T-helper 17 cell (primary cell): ENCODE measurements at regions not wholly inside any gene's neighbourhood (a gene's known extent, or its start where the extent isn't known, plus 50 kb on each side); places are given as distances from the start of the nearest gene placed in this dataset.

Experiments
- ATAC-seq: fragments of 150-1000 bp; cut with Tn5 transposase; 2 replicates; pipeline ENCODE4 v1.10.0; 2021; ENCODE audit warnings: mild to moderate bottlenecking, moderate library complexity
- DNase-seq, 3 donors: peaks; one replicate each; pipeline versions ENCODE4 v3.0.0 to v3.0.0-alpha.2; 2020 to 2021
- H3K9me3 ChIP-seq: one replicate; pipeline ENCODE4 v1.7.0; 2013; ENCODE audit warnings: low read length, mild to moderate bottlenecking; ENCODE audit not compliant: control insufficient read depth, poor library complexity, severe bottlenecking
- H3K27ac Mint-ChIP-seq: one replicate; pipeline ENCODE4 v1.8.0; 2022; ENCODE audit warnings: mild to moderate bottlenecking, moderate library complexity, mixed read lengths
- H3K27me3 Mint-ChIP-seq: one replicate; pipeline ENCODE4 v1.8.0; 2022; ENCODE audit warnings: mixed read lengths
- H3K36me3 Mint-ChIP-seq: one replicate; pipeline ENCODE4 v1.8.0; 2022; ENCODE audit warnings: low read depth, mixed read lengths
- H3K4me1 Mint-ChIP-seq: one replicate; pipeline ENCODE4 v1.8.0; 2022; ENCODE audit warnings: mild to moderate bottlenecking, mixed read lengths
- H3K4me3 Mint-ChIP-seq: one replicate; pipeline ENCODE4 v1.8.0; 2022; ENCODE audit warnings: mild to moderate bottlenecking, moderate library complexity, mixed read lengths

DNA sequence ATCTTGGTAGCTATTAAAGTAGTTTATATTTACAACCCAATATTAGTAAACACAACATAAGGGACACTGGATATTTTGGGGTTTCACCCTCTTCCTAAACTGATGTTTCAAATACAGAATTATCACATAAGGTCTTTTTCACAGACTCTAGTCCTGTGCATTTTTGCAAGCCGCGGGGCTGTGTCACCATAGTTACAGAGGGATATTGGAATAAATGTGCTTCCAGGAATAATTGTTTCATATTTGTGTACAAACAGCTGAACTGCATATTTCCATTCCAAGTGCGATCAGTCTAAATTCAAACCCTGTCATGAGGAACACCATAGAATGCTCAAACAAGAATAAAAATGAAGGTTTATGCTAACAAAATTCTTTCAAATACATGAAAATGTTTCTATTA lies 762.5 kb upstream of the ARGLU1 start:
- no peaks in the 10 kb centered on the region for H3K9me3 ChIP-seq
- DNase-seq: no peak
- Mint-ChIP-seq H3K27ac (no peak overlapping the region), H3K36me3 (no peaks in the 10 kb centered on the region), H3K4me3 (no peak overlapping the region), H3K4me1 (no peaks in the 10 kb centered on the region), H3K27me3 (no peaks in the 10 kb centered on the region)
- ATAC-seq: no peak

- no peak overlapping the region for H3K27ac Mint-ChIP-seq
- DNase-seq (no peak), ATAC-seq (no peak)
- H3K4me1 Mint-ChIP-seq: no peaks in the 10 kb centered on the region
- H3K4me3 Mint-ChIP-seq: no peak overlapping the region
- H3K27me3 Mint-ChIP-seq: no peaks in the 10 kb centered on the region
- H3K9me3 ChIP-seq: no peaks in the 10 kb centered on the region
- H3K36me3 Mint-ChIP-seq: no peaks in the 10 kb centered on the region
Measured at GRCh38 chr13:107329991-107330390, 762.1 kb upstream of the ARGLU1 start.

DNA sequence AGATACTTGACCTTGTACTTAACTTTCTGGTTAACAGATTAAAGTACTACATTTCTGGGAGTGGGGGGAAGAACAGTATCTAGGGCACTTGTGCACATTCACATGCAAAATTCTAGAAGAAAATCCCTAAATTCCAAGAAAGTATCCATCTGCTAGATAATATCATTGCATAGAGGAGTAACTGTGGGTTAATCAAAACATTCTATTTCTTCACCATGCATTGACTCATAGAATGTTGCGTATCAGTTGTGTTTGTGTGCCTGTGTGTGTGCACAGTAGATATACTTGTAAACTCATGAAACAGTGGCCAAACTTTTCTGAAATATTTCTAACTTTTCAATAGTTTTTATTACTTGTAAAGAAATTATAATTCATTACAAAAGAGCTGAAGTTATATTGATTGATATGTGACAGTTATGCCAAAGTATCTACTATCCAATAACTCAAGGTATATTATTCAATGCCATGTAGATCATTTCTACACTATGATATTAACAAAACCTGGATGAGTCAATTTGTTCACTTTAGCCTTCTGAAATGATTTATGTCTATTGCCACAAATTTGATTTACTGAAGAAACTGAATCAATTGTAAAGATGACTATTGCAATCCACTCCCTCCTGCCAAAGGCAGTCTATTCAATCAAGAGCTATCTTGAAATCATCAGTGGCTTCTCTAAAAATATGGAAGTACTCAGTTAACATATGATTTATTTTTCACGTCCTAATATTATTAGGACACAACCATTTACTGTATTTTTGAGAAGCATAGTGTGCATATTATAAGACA lies 756.7 kb upstream of the ARGLU1 start:
- ATAC-seq (no peak), DNase-seq (no peak)
- no peak overlapping the region for H3K4me3 Mint-ChIP-seq
- H3K27me3 Mint-ChIP-seq: no peaks in the 10 kb centered on the region
- H3K27ac Mint-ChIP-seq: no peak overlapping the region
- H3K4me1 Mint-ChIP-seq: no peaks in the 10 kb centered on the region
- peaks cover 2% of the 10 kb centered on the region for H3K9me3 ChIP-seq
- no peaks in the 10 kb centered on the region for H3K36me3 Mint-ChIP-seq

DNA sequence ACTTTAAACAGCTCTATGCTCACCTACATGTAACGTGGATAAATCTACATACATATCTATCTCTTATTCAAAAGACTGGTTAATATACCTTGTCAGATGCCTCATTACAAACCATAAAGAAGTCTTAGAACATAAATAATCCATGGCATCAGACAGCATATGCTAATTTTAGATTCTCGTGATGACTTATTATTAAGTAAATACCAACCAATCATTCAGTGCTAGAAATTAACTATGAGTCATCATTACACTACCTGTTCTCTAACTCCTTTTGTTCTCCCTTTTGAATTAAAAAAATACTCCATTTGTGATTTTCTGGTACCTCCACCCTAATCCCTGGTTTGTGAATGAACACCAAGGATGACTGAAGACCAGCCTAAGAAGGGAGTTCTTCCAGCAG lies 754.3 kb upstream of the ARGLU1 start:
- Mint-ChIP-seq H3K36me3 (no peaks in the 10 kb centered on the region), H3K4me1 (no peaks in the 10 kb centered on the region), H3K27me3 (no peaks in the 10 kb centered on the region), H3K27ac (no peak overlapping the region), H3K4me3 (no peak overlapping the region)
- no peak for ATAC-seq
- DNase-seq: no peak
- peaks cover 2% of the 10 kb centered on the region for H3K9me3 ChIP-seq

DNA sequence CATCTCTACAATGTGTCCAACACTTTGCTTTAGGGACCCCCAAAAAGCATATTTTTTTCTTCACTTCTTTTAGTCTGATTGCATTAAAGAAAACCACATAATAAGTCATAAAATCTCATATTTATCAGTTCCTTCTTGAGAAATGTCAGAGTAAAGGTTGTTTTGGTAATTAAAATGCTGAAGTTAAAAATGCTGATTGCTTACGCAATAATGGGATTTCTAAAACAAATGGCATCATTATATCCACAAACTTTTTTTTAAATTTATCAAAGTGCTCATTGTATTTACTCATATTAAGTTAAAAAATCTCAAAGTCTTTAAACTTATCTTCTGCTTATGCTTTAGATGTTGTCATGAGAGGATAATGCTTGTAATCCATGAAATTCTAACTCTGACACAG lies 737.2 kb upstream of the ARGLU1 start:
- no peaks in the 10 kb centered on the region for H3K9me3 ChIP-seq
- no peaks in the 10 kb centered on the region for H3K36me3 Mint-ChIP-seq
- DNase-seq (no peak), ATAC-seq (no peak)
- H3K27me3 Mint-ChIP-seq: no peaks in the 10 kb centered on the region
- H3K27ac Mint-ChIP-seq: no peak overlapping the region
- H3K4me1 Mint-ChIP-seq: no peaks in the 10 kb centered on the region
- H3K4me3 Mint-ChIP-seq: no peak overlapping the region

GRCh38 chr13:107301724-107302374 lies 733.9 kb upstream of the ARGLU1 start:
- Mint-ChIP-seq H3K36me3 (no peaks in the 10 kb centered on the region), H3K4me3 (no peak overlapping the region), H3K27ac (no peak overlapping the region), H3K4me1 (no peaks in the 10 kb centered on the region), H3K27me3 (no peaks in the 10 kb centered on the region)
- ATAC-seq: no peak
- H3K9me3 ChIP-seq: no peaks in the 10 kb centered on the region
- DNase-seq: no peak

- Mint-ChIP-seq H3K4me3 (no peak overlapping the region), H3K4me1 (no peaks in the 10 kb centered on the region), H3K27me3 (no peaks in the 10 kb centered on the region), H3K27ac (no peak overlapping the region), H3K36me3 (no peaks in the 10 kb centered on the region)
- DNase-seq (no peak), ATAC-seq (no peak)
- no peaks in the 10 kb centered on the region for H3K9me3 ChIP-seq
Measured at GRCh38 chr13:107299717-107300116, 731.8 kb upstream of the ARGLU1 start.

- H3K4me1 Mint-ChIP-seq: no peaks in the 10 kb centered on the region
- no peak for ATAC-seq
- DNase-seq: no peak
- H3K27me3 Mint-ChIP-seq: no peaks in the 10 kb centered on the region
- H3K36me3 Mint-ChIP-seq: no peaks in the 10 kb centered on the region
- no peaks in the 10 kb centered on the region for H3K9me3 ChIP-seq
- H3K27ac Mint-ChIP-seq: no peak overlapping the region
- no peak overlapping the region for H3K4me3 Mint-ChIP-seq
Measured at GRCh38 chr13:107296804-107297203, 728.9 kb upstream of the ARGLU1 start.

DNA sequence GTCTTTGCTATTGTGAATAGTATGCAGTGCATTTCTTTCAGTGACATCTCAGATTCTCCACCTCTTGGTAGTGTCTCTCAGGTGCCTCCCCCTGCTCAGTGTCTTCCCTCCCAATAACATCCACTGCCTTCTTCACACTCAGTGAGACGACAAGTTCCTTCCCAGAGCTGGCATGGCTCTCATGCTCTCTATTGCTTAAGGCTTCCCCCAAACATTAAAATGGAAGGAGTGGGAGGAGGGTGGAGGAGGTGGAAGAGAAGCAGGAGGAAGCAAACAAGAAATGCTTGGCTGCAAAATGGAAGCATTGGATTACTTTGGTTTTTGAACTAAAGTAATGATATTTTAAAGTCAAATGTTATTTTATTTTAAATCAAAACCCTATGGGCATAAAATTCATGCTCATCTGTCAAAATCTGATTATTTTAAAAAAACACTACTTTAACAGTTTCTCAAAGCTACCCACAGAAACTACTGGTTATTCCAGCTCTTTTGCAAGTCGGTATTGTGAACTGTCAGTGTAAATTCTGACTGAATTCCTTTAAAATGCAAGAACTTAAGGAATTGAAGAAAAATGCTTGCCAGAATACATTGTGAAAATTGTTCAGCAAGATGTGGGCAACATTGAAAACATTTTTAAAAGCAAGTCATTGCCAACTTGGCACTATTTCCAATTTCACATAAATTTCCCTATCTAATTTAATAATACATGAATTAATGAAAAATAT lies 727.6 kb upstream of the ARGLU1 start:
- Mint-ChIP-seq H3K27ac (no peak overlapping the region), H3K4me1 (no peaks in the 10 kb centered on the region), H3K36me3 (no peaks in the 10 kb centered on the region), H3K4me3 (no peak overlapping the region), H3K27me3 (no peaks in the 10 kb centered on the region)
- H3K9me3 ChIP-seq: no peaks in the 10 kb centered on the region
- DNase-seq: no peak
- ATAC-seq: no peak

- Mint-ChIP-seq H3K27me3 (no peaks in the 10 kb centered on the region), H3K4me3 (no peak overlapping the region), H3K27ac (no peak overlapping the region), H3K4me1 (no peaks in the 10 kb centered on the region), H3K36me3 (no peaks in the 10 kb centered on the region)
- DNase-seq: no peak
- no peaks in the 10 kb centered on the region for H3K9me3 ChIP-seq
- ATAC-seq: no peak
Measured at GRCh38 chr13:107293924-107294323, 726.0 kb upstream of the ARGLU1 start.

DNA sequence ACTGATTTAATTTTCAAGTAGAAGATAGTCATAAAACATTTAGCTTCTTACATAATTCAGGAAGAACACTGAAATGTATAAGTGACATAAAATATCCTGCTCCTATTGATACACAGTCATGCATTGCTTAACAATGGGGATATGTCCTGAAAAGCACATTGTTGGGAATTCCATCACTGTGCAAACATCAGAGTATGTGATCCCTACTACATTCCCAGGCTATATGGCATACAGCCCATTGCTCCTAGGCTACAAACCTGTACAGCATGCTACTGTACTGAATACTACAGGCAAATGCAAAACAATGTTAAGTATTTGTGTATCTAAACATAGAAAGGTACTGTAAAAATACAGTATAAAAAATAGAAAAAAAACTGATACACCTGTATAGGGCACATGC lies 723.9 kb upstream of the ARGLU1 start:
- DNase-seq: no peak
- Mint-ChIP-seq H3K4me1 (no peaks in the 10 kb centered on the region), H3K27me3 (no peaks in the 10 kb centered on the region), H3K27ac (no peak overlapping the region), H3K4me3 (no peak overlapping the region), H3K36me3 (no peaks in the 10 kb centered on the region)
- ATAC-seq: no peak
- H3K9me3 ChIP-seq: no peaks in the 10 kb centered on the region

GRCh38 chr13:107289540-107289939 lies 721.6 kb upstream of the ARGLU1 start:
- Mint-ChIP-seq H3K4me1 (no peaks in the 10 kb centered on the region), H3K27me3 (no peaks in the 10 kb centered on the region), H3K36me3 (no peaks in the 10 kb centered on the region), H3K27ac (no peak overlapping the region), H3K4me3 (no peak overlapping the region)
- ATAC-seq (no peak), DNase-seq (no peak)
- H3K9me3 ChIP-seq: no peaks in the 10 kb centered on the region

GRCh38 chr13:107284173-107284572 lies 716.2 kb upstream of the ARGLU1 start:
- no peak for DNase-seq
- no peak for ATAC-seq
- no peak overlapping the region for H3K4me3 Mint-ChIP-seq
- no peaks in the 10 kb centered on the region for H3K27me3 Mint-ChIP-seq
- H3K4me1 Mint-ChIP-seq: no peaks in the 10 kb centered on the region
- no peaks in the 10 kb centered on the region for H3K9me3 ChIP-seq
- H3K27ac Mint-ChIP-seq: no peak overlapping the region
- H3K36me3 Mint-ChIP-seq: no peaks in the 10 kb centered on the region
